K562 (cell line): ENCODE measurements at regions not wholly inside any gene's neighbourhood (a gene's known extent, or its start where the extent isn't known, plus 50 kb on each side); places are given as distances from the start of the nearest gene placed in this dataset.

ENCODE experiments used
- ATAC-seq: fragments of 200-7000 bp; cut with Tn5 transposase; 3 replicates; pipeline ENCODE4 v1.9.1; 2020; ENCODE audit warnings: moderate library complexity
- BruUV-seq: library from RNA; stranded (reverse); fragments of 400-500 nt; replicated peaks from 2 replicates; lab custom pipeline; 2021; lab: Mats Ljungman, UMichigan
- CTCF ChIA-PET: fragments of 300-600 bp; formaldehyde crosslinking; extraction: SDS; loops from one replicate; lab custom pipeline; 2021; ENCODE audit warnings: low intra/inter-chr PET ratio; lab: Yijun Ruan, JAX
- POLR2A ChIA-PET: fragments of 300-600, 350-650 bp; sonication (Branson Sonifier 250); formaldehyde crosslinking; extraction: SDS; loops from one replicate; lab custom pipeline; 2021; ENCODE audit warnings: antibody characterized with exemption, inconsistent platforms; lab: Yijun Ruan, JAX
- DNase-seq, 4 experiments: peaks; one replicate each; pipeline versions ENCODE4 v3.0.0 to v3.0.0-alpha.2; 2011 to 2018; ENCODE audit warnings: low spot score in 3 of 4, mixed read lengths in 3 of 4; ENCODE audit errors: extremely low read depth in 1 of 4
- FAIRE-seq: peaks from 2 replicates; lab custom pipeline; 2011; peaks lifted over from hg19 to GRCh38; lab: Jason Lieb, UNC
- H2AFZ ChIP-seq: 2 replicates; pipeline ENCODE4 v1.6.0; 2011; ENCODE audit warnings: low read depth, low read length, control low read depth, inconsistent platforms
- H3K27ac ChIP-seq: fragments of 200-600 bp; 3 replicates; pipeline ENCODE4 v1.8.0; 2011; ENCODE audit warnings: low read depth, mild to moderate bottlenecking, control low read depth, inconsistent platforms, low read length, moderate library complexity, mixed read lengths; ENCODE audit errors: extremely low read depth
- H3K27me3 ChIP-seq, 2 experiments: fragments of 300-600 bp in 1 of 2; 2 replicates in 1 of 2; 3 replicates in 1 of 2; pipeline versions ENCODE4 v1.6.0 to v1.8.0; 2011; ENCODE audit warnings: inconsistent platforms in 2 of 2, low read length in 2 of 2, mild to moderate bottlenecking in 1 of 2, mixed read lengths in 1 of 2, moderate library complexity in 1 of 2; ENCODE audit not compliant: control insufficient read depth in 2 of 2, insufficient read depth in 2 of 2
- H3K36me3 ChIP-seq: fragments of 300-600 bp; 3 replicates; pipeline ENCODE4 v1.8.0; 2011; ENCODE audit warnings: mild to moderate bottlenecking, low read length, inconsistent platforms; ENCODE audit not compliant: control insufficient read depth, insufficient read depth
- H3K4me1 ChIP-seq, 2 experiments: fragments of 200-600 bp in 1 of 2; replicated peaks in 1 of 2; 2 replicates in 1 of 2; 3 replicates in 1 of 2; pipeline versions ENCODE4 v1.5.1 to v1.8.0; 2011; ENCODE audit warnings: inconsistent platforms in 2 of 2, low read length in 2 of 2, mild to moderate bottlenecking in 1 of 2, mixed read lengths in 1 of 2, moderate library complexity in 1 of 2; ENCODE audit not compliant: control insufficient read depth in 2 of 2, insufficient read depth in 2 of 2
- H3K4me2 ChIP-seq: 2 replicates; pipeline ENCODE4 v1.6.1; 2011; ENCODE audit warnings: low read length, control low read depth, inconsistent platforms, mixed read lengths; ENCODE audit not compliant: insufficient read depth
- H3K4me3 ChIP-seq: fragments of 200-600 bp; sonication (generic), shearing (Covaris generic); 2 replicates; pipeline ENCODE4 v1.5.1; 2016; ENCODE audit warnings: control low read depth, inconsistent platforms
- H3K79me2 ChIP-seq: fragments of 200-600 bp; 3 replicates; pipeline ENCODE4 v1.8.0; 2011; ENCODE audit warnings: low read length, inconsistent platforms; ENCODE audit not compliant: control insufficient read depth, insufficient read depth
- H3K9ac ChIP-seq, 2 experiments: 2 replicates each; pipeline versions ENCODE4 v1.6.0 to v1.6.1; 2011; ENCODE audit warnings: low read depth in 2 of 2, low read length in 2 of 2, control low read depth in 1 of 2, inconsistent platforms in 1 of 2, mild to moderate bottlenecking in 1 of 2, mixed read lengths in 1 of 2; ENCODE audit not compliant: insufficient read depth in 1 of 2
- H3K9me1 ChIP-seq: one replicate; pipeline ENCODE4 v1.6.0; 2011; ENCODE audit warnings: inconsistent platforms, mild to moderate bottlenecking, low read length, moderate library complexity; ENCODE audit not compliant: control insufficient read depth, insufficient read depth
- H3K9me3 ChIP-seq: replicated peaks from 2 replicates; pipeline ENCODE4 v1.5.1; 2011; ENCODE audit warnings: low read depth, low read length, inconsistent platforms; ENCODE audit not compliant: control insufficient read depth, insufficient read depth
- H4K20me1 ChIP-seq: replicated peaks from 2 replicates; pipeline ENCODE4 v1.6.1; 2011; ENCODE audit warnings: low read length, inconsistent platforms, mixed read lengths; ENCODE audit not compliant: control insufficient read depth, insufficient read depth
- ATF7 ChIP-seq: fragments of 450-650 bp; IDR thresholded peaks from 2 replicates; pipeline ENCODE4 v1.7.1; 2014; ENCODE audit warnings: mild to moderate bottlenecking, moderate library complexity
- CEBPG ChIP-seq, 3 experiments: fragments of 200-800 bp in 1 of 3; sonication (Bioruptor generic) in 1 of 3; sonication (generic) in 1 of 3; formaldehyde crosslinking in 1 of 3; IDR thresholded peaks in 2 of 3; conservative IDR thresholded peaks in 1 of 3; 2 replicates each; pipeline versions ENCODE4 v1.6.1 to v1.8.0; 2016 to 2022; ENCODE audit warnings: missing compliant biosample characterization in 2 of 3, missing genetic modification characterization in 2 of 3, mild to moderate bottlenecking in 1 of 3, missing genetic modification reagents in 1 of 3
- CREB5 ChIP-seq: fragments of 250-450 bp; sonication (Bioruptor Pico); IDR thresholded peaks from 2 replicates; pipeline ENCODE4 v1.5.0; 2020; ENCODE audit warnings: mild to moderate bottlenecking
- NFXL1 ChIP-seq: fragments of 450-650 bp; formaldehyde crosslinking; IDR thresholded peaks from 2 replicates; pipeline ENCODE4 v1.4.0; 2021; ENCODE audit warnings: mild to moderate bottlenecking
- NRF1 ChIP-seq, 2 experiments: fragments of 450-650 bp; IDR thresholded peaks in 1 of 2; conservative IDR thresholded peaks in 1 of 2; 2 replicates each; pipeline ENCODE4 v1.6.1; 2014; ENCODE audit warnings: mild to moderate bottlenecking in 2 of 2
- RAD21 ChIP-seq, 2 experiments: fragments of 250-450 bp in 1 of 2; fragments of 450-650 bp in 1 of 2; sonication (Bioruptor Pico) in 1 of 2; formaldehyde crosslinking in 1 of 2; IDR thresholded peaks in 1 of 2; conservative IDR thresholded peaks in 1 of 2; 2 replicates each; pipeline versions ENCODE4 v1.4.0 to v1.8.0; 2020 to 2022; ENCODE audit warnings: mild to moderate bottlenecking in 2 of 2, moderate library complexity in 1 of 2
- REST ChIP-seq, 2 experiments: fragments of 450-650 bp; formaldehyde crosslinking in 1 of 2; IDR thresholded peaks; 2 replicates each; pipeline versions ENCODE4 v1.4.0 to v1.6.1; 2014 to 2020; ENCODE audit warnings: mild to moderate bottlenecking in 2 of 2, borderline replicate concordance in 1 of 2, low read depth in 1 of 2
- ZFX ChIP-seq: sonication (generic); formaldehyde crosslinking; IDR thresholded peaks from 2 replicates; pipeline ENCODE4 v1.8.0; 2022; ENCODE audit warnings: mild to moderate bottlenecking, missing genetic modification reagents, moderate library complexity
- WGBS: fragments of 100-300 bp; shearing (Covaris generic); methylation state at CpG from one replicate; pipeline ENCODE4 v1.1.6; 2016; ENCODE audit warnings: low coverage, mixed read lengths; ENCODE audit not compliant: insufficient coverage; ENCODE audit errors: missing lambda C conversion rate; 5-methylcytosine and 5-hydroxymethylcytosine counted together
- in situ Hi-C: fragments of 300-500 bp; cut with MboI; formaldehyde crosslinking; loops from 4 replicates; pipeline ENCODE4 v1.15.0; 2018; ENCODE audit warnings: inconsistent platforms, mixed read lengths
- intact Hi-C: fragments of 100-400 bp; cut with micrococcal nuclease; formaldehyde crosslinking; loops from 2 replicates; pipeline ENCODE4 v1.14.2; 2022

- peak; percentile 89 for FAIRE-seq
- H3K4me2 ChIP-seq, result peak overlapping the region; percentile 24; the same call in 1 of the 2 replicates
- no peak overlapping the region for H2AFZ ChIP-seq
- H3K27ac ChIP-seq, result no peak overlapping the region
- 1% methylated on average over 9 of the region's 10 CpGs for WGBS
- no peak overlapping the region for H3K4me3 ChIP-seq
- ChIA-PET POLR2A (interaction anchor here (0.5 to 0.6 kb wide), 3 partner anchors 13 to 176 kb away, joined by 3 read pairs; no protein-coding TSS in a partner anchor), CTCF (interaction anchor here (0.6 kb wide), 1 partner anchor 1893 kb away, joined by 3 read pairs; no protein-coding TSS in a partner anchor)
- peak; percentile 94 for ATAC-seq
- H3K79me2 ChIP-seq, result no peaks in the 10 kb centered on the region
- intact Hi-C loops, result loop anchor here (2.0 to 5.0 kb wide), 4 partner anchors 58 to 582 kb away; no protein-coding TSS in a partner anchor
- no peaks in the 10 kb centered on the region for H3K36me3 ChIP-seq
- in situ Hi-C loops, result no loop called here
- peak; percentile 39 to 53 (median 49) for DNase-seq
- H3K9me1 ChIP-seq, result no peaks in the 10 kb centered on the region
- H3K9me3 ChIP-seq, result no peaks in the 10 kb centered on the region
- no peak overlapping the region for H3K9ac ChIP-seq
- no peaks in the 10 kb centered on the region for H4K20me1 ChIP-seq
- no peaks in the 10 kb centered on the region for H3K4me1 ChIP-seq
- no TSS peak for BruUV-seq
- no peaks in the 10 kb centered on the region for H3K27me3 ChIP-seq
- TF ChIP-seq RAD21 (CRISPR knock-in tag; conservative IDR thresholded peaks at IDR 0.05 in 1 of 2, IDR thresholded peaks at IDR 0.05 in 1 of 2) (peak; percentile 44 to 61), CREB5 (CRISPR knock-in tag) (no peak), NFXL1 (CRISPR knock-in tag) (no peak), REST (IDR thresholded peaks at IDR 0.05; ENCODE audit: borderline replicate concordance) (peak; percentile 31; the same call in 1 of the 2 replicates), REST (CRISPR knock-in tag; IDR thresholded peaks at IDR 0.05; ENCODE audit: low read depth) (no peak), ATF7 (peak; percentile 20; the same call in 1 of the 2 replicates), CEBPG (CRISPR knock-in tag; IDR thresholded peaks at IDR 0.05) (no peak), CEBPG (tag; conservative IDR thresholded peaks at IDR 0.05 in 1 of 2, IDR thresholded peaks at IDR 0.05 in 1 of 2) (peak; percentile 22 to 56; a peak in 2 of 4 replicates), ZFX (CRISPR knock-in tag) (no peak), NRF1 (conservative IDR thresholded peaks at IDR 0.05 in 1 of 2, IDR thresholded peaks at IDR 0.05 in 1 of 2) (no peak)
These were observed 911.7 kb upstream of the TMEM132C start for GRCh38 chr12:127355061-127355841.
